Osteoblast (primary cell): ENCODE measurements at regions not wholly inside any gene's neighbourhood (a gene's known extent, or its start where the extent isn't known, plus 50 kb on each side); places are given as distances from the start of the nearest gene placed in this dataset.

Experiments used
- DNase-seq: peaks from one replicate; pipeline ENCODE4 v3.0.0; 2011; ENCODE audit warnings: low spot score, mixed read lengths; ENCODE audit not compliant: insufficient read length; ENCODE audit errors: missing footprints
- H2AFZ ChIP-seq: 2 replicates; pipeline ENCODE4 v1.6.0; 2011; ENCODE audit warnings: mild to moderate bottlenecking, low read length
- H3K27ac ChIP-seq: 2 replicates; pipeline ENCODE4 v1.5.1; 2011; ENCODE audit warnings: mild to moderate bottlenecking, low read depth, low read length, moderate library complexity
- H3K27me3 ChIP-seq: 2 replicates; pipeline ENCODE4 v1.6.0; 2012; ENCODE audit warnings: mild to moderate bottlenecking, control low read depth, inconsistent platforms, low read length, moderate library complexity; ENCODE audit not compliant: insufficient read depth
- H3K36me3 ChIP-seq: 2 replicates; pipeline ENCODE4 v1.5.1; 2011; ENCODE audit warnings: mild to moderate bottlenecking, low read length, control low read depth, moderate library complexity; ENCODE audit not compliant: insufficient read depth
- H3K4me1 ChIP-seq: 2 replicates; pipeline ENCODE4 v1.5.1; 2011; ENCODE audit warnings: mild to moderate bottlenecking, low read length, control low read depth, moderate library complexity; ENCODE audit not compliant: insufficient read depth
- H3K4me2 ChIP-seq: 2 replicates; pipeline ENCODE4 v1.6.0; 2011; ENCODE audit warnings: mild to moderate bottlenecking, low read length; ENCODE audit not compliant: insufficient read depth
- H3K4me3 ChIP-seq: fragments of 200-600 bp; sonication (generic); 3 replicates; pipeline ENCODE4 v1.5.1; 2012; ENCODE audit warnings: mild to moderate bottlenecking, low read length, inconsistent platforms; ENCODE audit not compliant: insufficient read depth
- H3K79me2 ChIP-seq: 2 replicates; pipeline ENCODE4 v1.6.0; 2012; ENCODE audit warnings: mild to moderate bottlenecking, low read length, control low read depth, inconsistent platforms; ENCODE audit not compliant: insufficient read depth
- H3K9me3 ChIP-seq: 2 replicates; pipeline ENCODE4 v1.5.1; 2011; ENCODE audit warnings: low read depth, low read length, control low read depth
- H4K20me1 ChIP-seq: 2 replicates; pipeline ENCODE4 v1.6.0; 2012; ENCODE audit warnings: mild to moderate bottlenecking, low read length, control low read depth; ENCODE audit not compliant: insufficient read depth
- CTCF ChIP-seq: IDR thresholded peaks from 2 replicates; pipeline ENCODE4 v1.5.1; 2011; ENCODE audit warnings: mild to moderate bottlenecking, low read depth, low read length, moderate library complexity; ENCODE audit errors: extremely low read depth

GRCh38 chr5:13536933-13537332, 407.6 kb downstream of the DNAH5 start:
- no peaks in the 10 kb centered on the region for H3K79me2 ChIP-seq
- no peaks in the 10 kb centered on the region for H3K27me3 ChIP-seq
- no peaks in the 10 kb centered on the region for H3K9me3 ChIP-seq
- H4K20me1 ChIP-seq: no peaks in the 10 kb centered on the region
- H3K4me2 ChIP-seq: no peak overlapping the region
- H3K4me3 ChIP-seq: no peak overlapping the region
- H3K4me1 ChIP-seq: no peaks in the 10 kb centered on the region
- H2AFZ ChIP-seq: no peak overlapping the region
- no peak for TF ChIP-seq CTCF
- no peak overlapping the region for H3K27ac ChIP-seq
- no peak for DNase-seq
- no peaks in the 10 kb centered on the region for H3K36me3 ChIP-seq

DNA sequence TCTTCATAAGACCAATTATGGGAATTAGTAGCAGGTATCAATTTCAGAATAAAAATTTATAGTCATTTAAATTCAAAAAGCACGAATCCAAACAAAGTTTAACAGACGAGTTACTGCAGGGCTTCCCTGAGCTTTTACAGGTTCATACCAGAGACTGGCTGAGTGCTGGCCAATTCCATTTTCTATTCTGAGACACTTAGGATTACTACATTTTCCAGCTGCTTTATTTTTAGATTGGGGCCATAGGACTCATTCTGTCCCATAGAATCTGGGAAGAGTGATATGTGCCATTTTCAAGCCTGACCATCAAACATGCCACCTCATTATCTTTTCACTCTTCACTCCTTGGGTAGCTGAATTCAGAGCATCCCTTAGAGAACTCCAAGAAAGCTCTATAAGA, 410.7 kb downstream of the DNAH5 start:
- Histone ChIP-seq H3K9me3 (no peaks in the 10 kb centered on the region), H3K27ac (no peak overlapping the region), H3K27me3 (no peaks in the 10 kb centered on the region), H2AFZ (no peak overlapping the region), H3K4me1 (no peaks in the 10 kb centered on the region), H3K4me3 (no peak overlapping the region), H3K36me3 (no peaks in the 10 kb centered on the region), H3K79me2 (no peaks in the 10 kb centered on the region), H3K4me2 (no peak overlapping the region), H4K20me1 (no peaks in the 10 kb centered on the region)
- TF ChIP-seq CTCF: no peak
- DNase-seq: peak; percentile 3

DNA sequence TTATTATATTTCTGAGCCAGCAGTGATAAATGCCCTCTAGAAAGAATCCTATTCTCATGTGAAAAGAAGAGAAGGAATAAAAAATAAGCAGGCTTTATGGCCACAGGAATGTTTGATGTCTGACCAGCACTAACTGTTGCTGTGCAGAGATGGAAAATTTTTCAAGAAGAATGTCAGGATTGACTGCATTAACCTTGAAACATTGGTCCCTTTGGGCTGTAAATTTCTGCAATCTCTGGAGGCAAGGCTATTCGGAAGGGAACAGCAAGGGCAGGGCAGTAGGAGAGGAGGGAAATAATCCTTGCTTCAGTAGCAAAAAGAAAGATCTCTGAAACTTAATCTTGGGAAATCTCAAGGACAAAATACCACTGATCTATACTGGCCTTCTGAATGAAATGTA, 415.2 kb downstream of the DNAH5 start:
- H3K27ac ChIP-seq: no peak overlapping the region
- H4K20me1 ChIP-seq: no peaks in the 10 kb centered on the region
- H3K36me3 ChIP-seq: no peaks in the 10 kb centered on the region
- no peak for TF ChIP-seq CTCF
- no peaks in the 10 kb centered on the region for H3K9me3 ChIP-seq
- H3K4me3 ChIP-seq: no peak overlapping the region
- H2AFZ ChIP-seq: no peak overlapping the region
- H3K27me3 ChIP-seq: no peaks in the 10 kb centered on the region
- H3K4me1 ChIP-seq: no peaks in the 10 kb centered on the region
- H3K79me2 ChIP-seq: no peaks in the 10 kb centered on the region
- DNase-seq: no peak
- no peak overlapping the region for H3K4me2 ChIP-seq

DNA sequence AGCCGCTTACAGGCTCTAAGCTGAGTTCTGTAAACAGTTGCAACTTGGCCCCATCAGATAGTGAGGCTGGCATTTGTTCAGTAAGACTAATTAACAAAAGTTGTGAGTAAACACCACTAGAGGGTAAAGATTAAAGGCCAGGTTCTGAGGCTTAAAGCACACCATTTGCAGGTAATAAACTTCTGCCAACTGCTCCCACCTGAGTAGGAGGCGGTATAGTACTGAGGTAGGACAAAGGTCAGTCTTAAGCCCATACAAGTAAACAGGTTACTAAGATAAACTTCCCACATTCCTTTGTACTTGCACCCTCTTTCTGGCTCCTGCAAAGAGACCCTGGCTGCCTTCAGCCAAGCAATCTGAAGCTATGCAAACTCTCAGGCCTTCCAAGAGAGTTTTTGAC, 419.6 kb downstream of the DNAH5 start:
- no peaks in the 10 kb centered on the region for H4K20me1 ChIP-seq
- no peak overlapping the region for H2AFZ ChIP-seq
- no peak overlapping the region for H3K27ac ChIP-seq
- no peaks in the 10 kb centered on the region for H3K9me3 ChIP-seq
- no peaks in the 10 kb centered on the region for H3K4me1 ChIP-seq
- TF ChIP-seq CTCF: no peak
- no peak overlapping the region for H3K4me2 ChIP-seq
- no peak for DNase-seq
- no peaks in the 10 kb centered on the region for H3K36me3 ChIP-seq
- no peaks in the 10 kb centered on the region for H3K79me2 ChIP-seq
- no peaks in the 10 kb centered on the region for H3K27me3 ChIP-seq
- H3K4me3 ChIP-seq: no peak overlapping the region
